SK-N-SH treated with all-trans-retinoic acid at 6 μM for 48 hours (cell line): ENCODE measurements at regions not wholly inside any gene's neighbourhood (a gene's known extent, or its start where the extent isn't known, plus 50 kb on each side); places are given as distances from the start of the nearest gene placed in this dataset.

Experiments used
- ARNTL ChIP-seq: fragments of 450-650 bp; formaldehyde crosslinking; IDR thresholded peaks from 2 replicates; pipeline ENCODE4 v1.5.0; 2020; ENCODE audit warnings: low read depth, mild to moderate bottlenecking, moderate library complexity, borderline replicate concordance
- CSRNP3 ChIP-seq: fragments of 250-450 bp; sonication (Bioruptor Pico); IDR thresholded peaks from 2 replicates; pipeline ENCODE4 v1.5.1; 2021; ENCODE audit warnings: mild to moderate bottlenecking, moderate library complexity
- ISL1 ChIP-seq: fragments of 250-450 bp; sonication (Bioruptor Pico); IDR thresholded peaks from 2 replicates; pipeline ENCODE4 v2.1.2; 2022; ENCODE audit warnings: mild to moderate bottlenecking, moderate library complexity
- PATZ1 ChIP-seq: fragments of 250-450 bp; sonication (Bioruptor Pico); IDR thresholded peaks from 2 replicates; pipeline ENCODE4 v1.8.0; 2020; ENCODE audit warnings: mild to moderate bottlenecking, moderate library complexity, borderline replicate concordance
- POU6F1 ChIP-seq: fragments of 250-450 bp; sonication (Bioruptor Pico); IDR thresholded peaks from 2 replicates; pipeline ENCODE4 v1.8.0; 2021; ENCODE audit warnings: low read depth, mild to moderate bottlenecking, moderate library complexity, borderline replicate concordance
- PPARA ChIP-seq: fragments of 250-450 bp; sonication (Bioruptor Pico); IDR thresholded peaks from 2 replicates; pipeline ENCODE4 v1.5.0; 2020; ENCODE audit warnings: mild to moderate bottlenecking, borderline replicate concordance
- RARB ChIP-seq: fragments of 250-450 bp; sonication (Bioruptor Pico); IDR thresholded peaks from 2 replicates; pipeline ENCODE4 v1.8.0; 2021; ENCODE audit warnings: mild to moderate bottlenecking, moderate library complexity
- TSHZ2 ChIP-seq: fragments of 250-450 bp; sonication (Bioruptor Pico); IDR thresholded peaks from 2 replicates; pipeline ENCODE4 v1.5.0; 2020; ENCODE audit warnings: mild to moderate bottlenecking, moderate library complexity
- ZFP30 ChIP-seq: fragments of 450-650 bp; formaldehyde crosslinking; IDR thresholded peaks from 2 replicates; pipeline ENCODE4 v1.5.0; 2022; ENCODE audit warnings: mild to moderate bottlenecking, moderate library complexity
- ZNF565 ChIP-seq: fragments of 450-650 bp; formaldehyde crosslinking; conservative IDR thresholded peaks from 2 replicates; pipeline ENCODE4 v1.5.0; 2020; ENCODE audit warnings: low read depth, mild to moderate bottlenecking, moderate library complexity
- ZNF8 ChIP-seq: fragments of 450-650 bp; formaldehyde crosslinking; IDR thresholded peaks from 2 replicates; pipeline ENCODE4 v1.5.0; 2020; ENCODE audit warnings: mild to moderate bottlenecking, moderate library complexity

- TF ChIP-seq CSRNP3 (CRISPR knock-in tag) (no peak), PATZ1 (no peak), RARB (CRISPR knock-in tag) (no peak), ZFP30 (CRISPR knock-in tag) (no peak), TSHZ2 (CRISPR knock-in tag) (no peak), ISL1 (CRISPR knock-in tag) (no peak), ARNTL (CRISPR knock-in tag) (no peak), ZNF565 (CRISPR knock-in tag) (no peak), POU6F1 (CRISPR knock-in tag) (no peak), PPARA (CRISPR knock-in tag) (no peak), ZNF8 (no peak)
Observed at GRCh38 chr9:16132513-16132912, 579.7 kb downstream of the CCDC171 start.
